ENCODE measurements at regions not wholly inside any gene's neighbourhood (a gene's known extent, or its start where the extent isn't known, plus 50 kb on each side); places are given as distances from the start of the nearest gene placed in this dataset.

DNA sequence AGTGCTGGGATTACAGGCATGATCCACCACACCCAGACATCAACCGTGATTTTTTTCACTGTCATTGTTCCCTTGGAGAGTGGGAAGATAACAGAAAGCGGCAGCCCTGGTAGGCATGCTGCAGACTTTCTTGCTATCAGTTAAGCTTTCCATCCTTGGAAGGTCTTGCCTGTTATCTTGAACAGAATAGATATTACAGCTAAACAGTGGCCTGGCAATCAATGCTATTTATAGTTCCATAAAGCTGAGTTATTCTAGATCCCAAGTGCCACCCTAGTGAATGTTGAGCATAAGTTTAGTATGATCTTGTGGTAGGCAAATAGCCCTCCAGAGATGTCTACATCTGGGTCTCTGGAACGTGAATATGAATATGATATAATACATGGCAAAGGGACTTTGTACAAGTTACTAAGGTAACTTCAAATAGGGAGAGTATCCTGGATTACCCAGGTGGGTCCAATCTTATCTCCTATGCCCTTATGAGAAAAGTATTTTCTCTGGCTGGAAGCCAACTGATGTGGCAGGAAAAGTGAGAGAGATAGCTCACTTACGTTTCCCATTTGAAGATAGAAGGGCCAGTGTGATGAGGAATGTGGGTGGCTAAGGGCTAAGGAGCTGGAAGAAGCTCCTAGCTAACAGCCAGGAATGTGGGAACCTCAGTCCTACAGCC is 609.1 kb upstream of the IGFBP3 start:
- TF ChIP-seq, protein P1, sequence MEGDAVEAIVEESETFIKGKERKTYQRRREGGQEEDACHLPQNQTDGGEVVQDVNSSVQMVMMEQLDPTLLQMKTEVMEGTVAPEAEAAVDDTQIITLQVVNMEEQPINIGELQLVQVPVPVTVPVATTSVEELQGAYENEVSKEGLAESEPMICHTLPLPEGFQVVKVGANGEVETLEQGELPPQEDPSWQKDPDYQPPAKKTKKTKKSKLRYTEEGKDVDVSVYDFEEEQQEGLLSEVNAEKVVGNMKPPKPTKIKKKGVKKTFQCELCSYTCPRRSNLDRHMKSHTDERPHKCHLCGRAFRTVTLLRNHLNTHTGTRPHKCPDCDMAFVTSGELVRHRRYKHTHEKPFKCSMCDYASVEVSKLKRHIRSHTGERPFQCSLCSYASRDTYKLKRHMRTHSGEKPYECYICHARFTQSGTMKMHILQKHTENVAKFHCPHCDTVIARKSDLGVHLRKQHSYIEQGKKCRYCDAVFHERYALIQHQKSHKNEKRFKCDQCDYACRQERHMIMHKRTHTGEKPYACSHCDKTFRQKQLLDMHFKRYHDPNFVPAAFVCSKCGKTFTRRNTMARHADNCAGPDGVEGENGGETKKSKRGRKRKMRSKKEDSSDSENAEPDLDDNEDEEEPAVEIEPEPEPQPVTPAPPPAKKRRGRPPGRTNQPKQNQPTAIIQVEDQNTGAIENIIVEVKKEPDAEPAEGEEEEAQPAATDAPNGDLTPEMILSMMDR (IDR thresholded peaks at IDR 0.05) = no peak
- TF ChIP-seq POLR2A (IDR thresholded peaks at IDR 0.05) = no peak
